GM12874 (cell line): ENCODE measurements at regions not wholly inside any gene's neighbourhood (a gene's known extent, or its start where the extent isn't known, plus 50 kb on each side); places are given as distances from the start of the nearest gene placed in this dataset.
A peak's percentile ranks its signal among the peaks of the same experiment; 100 is the strongest.

Source experiments
- TF ChIP-seq, protein P1 (sequence below): IDR thresholded peaks from 2 replicates; pipeline ENCODE4 v1.5.1; 2011; ENCODE audit warnings: low read depth, mild to moderate bottlenecking, control low read depth, low read length, moderate library complexity; ENCODE audit not compliant: insufficient read depth

DNA sequence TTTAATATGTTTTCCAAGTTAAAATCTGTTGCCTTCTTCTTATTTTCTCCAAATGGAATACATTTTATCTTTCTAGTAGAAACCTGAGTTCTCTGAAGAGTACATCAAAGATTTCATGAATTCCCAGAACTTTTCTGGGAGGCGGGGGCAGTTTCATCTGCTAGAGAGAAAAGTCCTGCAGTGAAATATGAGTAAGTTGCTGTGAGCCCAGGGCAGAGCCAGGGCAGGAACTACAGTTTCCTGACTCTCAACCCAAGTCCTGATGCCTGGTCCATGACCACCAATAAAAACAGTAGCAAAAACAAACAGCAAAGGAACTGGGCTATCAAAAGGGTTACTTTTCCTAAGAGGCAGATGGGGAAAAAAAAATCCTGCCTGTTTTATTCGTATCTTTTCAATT is 239.4 kb upstream of the CTSO start:
- TF ChIP-seq, protein P1, sequence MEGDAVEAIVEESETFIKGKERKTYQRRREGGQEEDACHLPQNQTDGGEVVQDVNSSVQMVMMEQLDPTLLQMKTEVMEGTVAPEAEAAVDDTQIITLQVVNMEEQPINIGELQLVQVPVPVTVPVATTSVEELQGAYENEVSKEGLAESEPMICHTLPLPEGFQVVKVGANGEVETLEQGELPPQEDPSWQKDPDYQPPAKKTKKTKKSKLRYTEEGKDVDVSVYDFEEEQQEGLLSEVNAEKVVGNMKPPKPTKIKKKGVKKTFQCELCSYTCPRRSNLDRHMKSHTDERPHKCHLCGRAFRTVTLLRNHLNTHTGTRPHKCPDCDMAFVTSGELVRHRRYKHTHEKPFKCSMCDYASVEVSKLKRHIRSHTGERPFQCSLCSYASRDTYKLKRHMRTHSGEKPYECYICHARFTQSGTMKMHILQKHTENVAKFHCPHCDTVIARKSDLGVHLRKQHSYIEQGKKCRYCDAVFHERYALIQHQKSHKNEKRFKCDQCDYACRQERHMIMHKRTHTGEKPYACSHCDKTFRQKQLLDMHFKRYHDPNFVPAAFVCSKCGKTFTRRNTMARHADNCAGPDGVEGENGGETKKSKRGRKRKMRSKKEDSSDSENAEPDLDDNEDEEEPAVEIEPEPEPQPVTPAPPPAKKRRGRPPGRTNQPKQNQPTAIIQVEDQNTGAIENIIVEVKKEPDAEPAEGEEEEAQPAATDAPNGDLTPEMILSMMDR, result no peak

DNA sequence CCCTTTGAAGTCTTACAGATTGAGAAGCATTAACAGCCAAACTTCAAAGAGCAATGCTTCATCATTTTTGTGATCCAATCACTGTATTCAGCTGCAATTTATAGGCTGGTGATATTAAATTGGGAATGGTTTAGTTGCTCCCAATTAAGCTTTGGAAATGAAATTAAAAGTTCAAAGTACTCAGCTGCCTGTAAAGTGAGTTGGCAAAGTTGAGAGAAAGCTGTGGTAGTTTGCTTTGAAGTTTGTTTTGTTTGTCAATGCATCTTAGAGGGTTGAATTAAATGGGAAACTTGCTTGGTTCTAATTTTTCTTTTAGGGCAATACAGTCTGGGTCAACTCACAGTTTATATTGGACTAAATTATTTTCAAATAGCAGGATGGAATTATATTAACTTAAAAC is 238.4 kb upstream of the CTSO start:
- TF ChIP-seq, protein P1, result no peak

DNA sequence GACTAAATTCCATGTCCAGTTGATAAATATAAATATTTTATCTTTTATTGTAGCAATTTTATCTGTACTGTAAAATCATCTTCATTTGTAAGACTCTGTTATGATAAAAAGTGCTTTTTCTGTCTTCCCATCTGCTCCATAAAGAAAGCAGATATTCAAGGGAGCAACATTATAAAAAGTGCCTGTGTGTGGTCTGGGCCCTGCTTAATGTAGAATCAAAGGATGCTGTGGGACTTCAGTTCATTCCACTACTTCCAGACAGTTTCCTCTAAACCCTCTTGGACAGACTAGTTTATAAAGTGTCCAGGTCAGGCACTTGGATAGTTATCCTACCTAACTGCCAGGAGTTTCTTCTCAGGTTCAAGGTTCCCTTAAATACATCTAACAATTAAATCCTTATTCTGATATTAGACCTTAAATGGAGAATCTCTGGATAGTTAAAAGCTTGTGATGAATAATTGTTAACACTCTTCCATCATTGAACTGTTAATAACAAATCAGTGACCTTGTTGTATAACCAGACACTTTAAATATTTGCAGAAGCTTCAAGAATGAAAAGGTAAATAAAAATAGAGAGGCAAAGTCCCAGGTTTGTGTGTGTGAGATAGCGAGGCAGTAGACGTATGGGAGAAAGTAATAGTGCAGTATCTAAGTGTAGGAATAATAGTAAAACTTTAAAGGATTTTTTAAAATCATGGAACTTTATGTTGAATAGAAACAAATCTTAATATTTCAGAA is 237.5 kb upstream of the CTSO start:
- TF ChIP-seq, protein P1, result no peak

DNA sequence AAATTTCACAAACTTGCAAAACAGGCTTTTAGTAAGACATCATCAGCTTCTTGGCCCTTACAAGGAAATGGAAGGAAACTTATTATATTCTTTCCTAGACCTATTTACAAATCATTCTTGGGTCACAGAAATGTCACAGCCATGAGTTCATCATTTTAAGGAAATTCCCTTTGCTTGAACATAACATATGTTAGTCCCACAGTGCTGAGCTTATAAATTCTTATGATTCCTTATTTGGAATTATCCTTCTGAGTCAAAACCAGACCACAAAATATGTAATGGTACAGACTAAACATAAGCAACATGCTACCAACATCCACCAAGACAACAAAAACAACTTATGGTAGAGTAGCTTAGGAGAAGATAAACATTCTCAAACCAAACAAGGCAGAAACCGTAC is 236.9 kb upstream of the CTSO start:
- TF ChIP-seq, protein P1, result no peak

DNA sequence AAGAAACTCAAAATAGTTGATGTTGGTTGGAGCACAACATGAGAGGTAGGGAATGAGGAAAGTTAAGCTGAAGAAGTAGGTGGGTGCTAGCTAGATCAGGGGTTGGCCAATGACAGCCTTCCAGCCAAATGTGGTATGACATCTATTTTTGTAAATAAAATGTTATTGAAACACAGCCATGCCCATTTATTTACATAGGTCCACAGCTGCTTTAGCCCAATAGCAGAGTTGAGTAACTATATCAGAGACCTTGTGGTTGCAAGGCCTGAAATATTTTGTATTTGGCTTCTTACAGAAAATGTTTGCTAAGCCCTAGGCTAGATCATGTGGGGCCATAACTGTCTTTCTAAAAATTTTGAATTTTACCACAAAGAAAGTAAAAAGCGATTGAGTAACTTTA is 234.9 kb upstream of the CTSO start:
- TF ChIP-seq, protein P1, result no peak

DNA sequence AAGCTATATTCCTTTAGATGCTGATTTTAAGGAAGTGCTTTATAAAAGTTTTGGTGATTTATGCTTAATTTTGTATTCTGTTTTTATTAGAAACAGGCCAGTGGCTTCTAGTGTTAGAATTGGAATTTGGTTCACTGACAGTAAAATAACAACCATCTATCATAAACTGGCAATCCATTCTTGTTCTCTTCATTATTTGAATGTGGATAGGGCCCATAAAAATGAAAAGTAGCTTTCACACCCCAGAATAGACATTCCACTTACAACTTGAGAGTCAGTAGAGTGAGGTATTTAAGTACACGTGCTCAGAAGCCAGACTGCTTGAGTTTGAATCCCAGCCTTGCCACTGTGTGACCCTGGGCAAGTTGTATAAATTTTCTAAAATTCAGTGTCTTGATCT is 232.4 kb upstream of the CTSO start:
- TF ChIP-seq, protein P1, result no peak

DNA sequence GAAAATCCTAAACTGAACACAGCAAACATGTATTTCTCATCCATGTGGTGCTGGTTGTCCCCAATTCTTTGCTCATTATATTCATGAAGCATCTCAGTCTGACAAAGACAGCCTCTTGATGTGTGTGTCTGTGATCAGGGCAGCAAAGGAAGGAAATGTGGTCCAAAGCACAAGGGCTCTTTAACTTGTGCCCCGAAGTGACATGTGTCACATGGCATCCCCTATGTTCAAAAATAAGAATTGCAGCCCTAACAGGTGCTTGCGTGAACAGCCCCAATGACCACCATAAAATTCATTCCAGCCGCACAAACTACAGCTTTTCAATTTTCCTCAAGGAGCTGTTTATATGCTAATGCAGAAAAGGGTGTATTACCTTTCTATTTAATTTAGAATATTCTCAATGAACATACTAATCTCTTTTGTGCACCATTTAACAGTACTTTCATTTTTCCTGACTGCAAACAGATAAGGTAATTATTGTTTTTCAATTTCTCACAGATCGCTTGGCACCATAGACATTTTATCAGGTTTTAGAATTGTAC is 231.9 kb upstream of the CTSO start:
- TF ChIP-seq, protein P1, result 0 out of 2 replicates have a peak, but pooled peaks have one; percentile 8
